Stimulated activated naive B cell treated with anti-CD40 and anti-IgM and Interleukin-4, amounts not matched to agents 10 μg/mL and 1 μg/mL and 100 μg/mL, for 72 hours (primary cell): ENCODE measurements at regions not wholly inside any gene's neighbourhood (a gene's known extent, or its start where the extent isn't known, plus 50 kb on each side); places are given as distances from the start of the nearest gene placed in this dataset.

Experiments
- ATAC-seq, 2 donors: fragments of 150-1000 bp; cut with Tn5 transposase; replicated peaks; 2 replicates each; pipeline ENCODE4 v1.10.0; 2021; ENCODE audit warnings: moderate library complexity in 1 of 2
- DNase-seq: peaks from one replicate; pipeline ENCODE4 v3.0.0; 2021
- H3K27ac Mint-ChIP-seq: one replicate; pipeline ENCODE4 v1.8.0; 2022; ENCODE audit warnings: mild to moderate bottlenecking, mixed read lengths
- H3K27me3 Mint-ChIP-seq, 2 donors: one replicate each; pipeline ENCODE4 v1.8.0; 2022; ENCODE audit warnings: mixed read lengths in 2 of 2
- H3K36me3 Mint-ChIP-seq, 2 donors: one replicate each; pipeline ENCODE4 v1.8.0; 2022; ENCODE audit warnings: mixed read lengths in 2 of 2, mild to moderate bottlenecking in 1 of 2
- H3K4me1 Mint-ChIP-seq, 2 donors: one replicate each; pipeline ENCODE4 v1.8.0; 2022; ENCODE audit warnings: mixed read lengths in 2 of 2, mild to moderate bottlenecking in 1 of 2
- H3K4me3 Mint-ChIP-seq, 2 donors: one replicate each; pipeline ENCODE4 v1.8.0; 2022; ENCODE audit warnings: mild to moderate bottlenecking in 2 of 2, mixed read lengths in 2 of 2, moderate library complexity in 1 of 2
- H3K9me3 Mint-ChIP-seq, 2 donors: one replicate each; pipeline ENCODE4 v1.8.0; 2022; ENCODE audit warnings: mixed read lengths in 2 of 2, mild to moderate bottlenecking in 1 of 2

- Mint-ChIP-seq H3K27me3 (no peaks in the 10 kb centered on the region), H3K9me3 (peaks cover 3 to 7% of the 10 kb centered on the region in 2 donors), H3K4me1 (no peaks in the 10 kb centered on the region), H3K36me3 (no peaks in the 10 kb centered on the region), H3K27ac (no peak overlapping the region), H3K4me3 (no peak overlapping the region)
- DNase-seq (no peak), ATAC-seq (no peak)
These were observed 115.4 kb upstream of the NTRK2 start for GRCh38 chr9:84554069-84554664.

GRCh38 chr9:84556556-84556955, 113.0 kb upstream of the NTRK2 start:
- no peak overlapping the region for H3K4me3 Mint-ChIP-seq
- ATAC-seq: no peak

GRCh38 chr9:84557751-84558150, 111.8 kb upstream of the NTRK2 start:
- Mint-ChIP-seq H3K27me3 (no peaks in the 10 kb centered on the region), H3K9me3 (no peaks in the 10 kb centered on the region)

More at GRCh38 chr9:84556556-84556955, 113.0 kb upstream of the NTRK2 start:
- Mint-ChIP-seq H3K27me3 (no peaks in the 10 kb centered on the region), H3K27ac (no peak overlapping the region), H3K9me3 (peaks cover 0 to 7% of the 10 kb centered on the region in 2 donors), H3K36me3 (no peaks in the 10 kb centered on the region), H3K4me1 (no peaks in the 10 kb centered on the region)
- DNase-seq: no peak

GRCh38 chr9:84563691-84564090, 105.8 kb upstream of the NTRK2 start:
- DNase-seq: no peak
- Mint-ChIP-seq H3K9me3 (peaks cover under 1 to 2% of the 10 kb centered on the region in 2 donors), H3K27ac (no peak overlapping the region), H3K36me3 (no peaks in the 10 kb centered on the region), H3K4me3 (no peak overlapping the region), H3K27me3 (no peaks in the 10 kb centered on the region), H3K4me1 (no peaks in the 10 kb centered on the region)
- ATAC-seq: no peak

More at GRCh38 chr9:84557751-84558150, 111.8 kb upstream of the NTRK2 start:
- H3K4me3 Mint-ChIP-seq: no peak overlapping the region
- ATAC-seq: no peak
- no peak overlapping the region for H3K27ac Mint-ChIP-seq
- no peak for DNase-seq
- no peaks in the 10 kb centered on the region for H3K4me1 Mint-ChIP-seq
- H3K36me3 Mint-ChIP-seq: no peaks in the 10 kb centered on the region

GRCh38 chr9:84567805-84568204, 101.7 kb upstream of the NTRK2 start:
- Mint-ChIP-seq H3K4me1 (no peaks in the 10 kb centered on the region), H3K4me3 (no peak overlapping the region), H3K27ac (no peak overlapping the region), H3K27me3 (no peaks in the 10 kb centered on the region), H3K9me3 (peaks cover 1 to 4% of the 10 kb centered on the region in 2 donors), H3K36me3 (no peaks in the 10 kb centered on the region)
- DNase-seq: no peak
- no peak for ATAC-seq

- DNase-seq: no peak
- Mint-ChIP-seq H3K4me3 (no peak overlapping the region), H3K27ac (no peak overlapping the region), H3K4me1 (no peaks in the 10 kb centered on the region), H3K9me3 (peaks cover 1 to 4% of the 10 kb centered on the region in 2 donors), H3K27me3 (no peaks in the 10 kb centered on the region), H3K36me3 (no peaks in the 10 kb centered on the region)
- ATAC-seq: no peak
These were observed 98.9 kb upstream of the NTRK2 start for GRCh38 chr9:84570482-84571154.

GRCh38 chr9:84573083-84573482, 96.4 kb upstream of the NTRK2 start:
- ATAC-seq (no peak), DNase-seq (no peak)
- Mint-ChIP-seq H3K4me3 (no peak overlapping the region), H3K27ac (no peak overlapping the region), H3K27me3 (peaks cover 0 to 2% of the 10 kb centered on the region in 2 donors), H3K9me3 (peaks cover 3 to 6% of the 10 kb centered on the region in 2 donors), H3K4me1 (no peaks in the 10 kb centered on the region), H3K36me3 (no peaks in the 10 kb centered on the region)

- Mint-ChIP-seq H3K4me3 (no peak overlapping the region), H3K27ac (no peak overlapping the region), H3K9me3 (peaks cover 3 to 4% of the 10 kb centered on the region in 2 donors)
These were observed 93.8 kb upstream of the NTRK2 start for GRCh38 chr9:84575705-84576104.

GRCh38 chr9:84583866-84584265, 85.7 kb upstream of the NTRK2 start:
- Mint-ChIP-seq H3K27ac (no peak overlapping the region), H3K4me3 (no peak overlapping the region), H3K9me3 (peaks cover 0 to 3% of the 10 kb centered on the region in 2 donors), H3K27me3 (no peaks in the 10 kb centered on the region), H3K36me3 (no peaks in the 10 kb centered on the region), H3K4me1 (no peaks in the 10 kb centered on the region)
- no peak for DNase-seq
- ATAC-seq: no peak

More at GRCh38 chr9:84575705-84576104, 93.8 kb upstream of the NTRK2 start:
- Mint-ChIP-seq H3K4me1 (no peaks in the 10 kb centered on the region), H3K27me3 (peaks cover 0 to 4% of the 10 kb centered on the region in 2 donors), H3K36me3 (no peaks in the 10 kb centered on the region)
- no peak for DNase-seq
- no peak for ATAC-seq

GRCh38 chr9:84586662-84587061, 82.9 kb upstream of the NTRK2 start:
- no peaks in the 10 kb centered on the region for H3K36me3 Mint-ChIP-seq
- H3K9me3 Mint-ChIP-seq: peaks cover 0 to 1% of the 10 kb centered on the region in 2 donors
- no peaks in the 10 kb centered on the region for H3K27me3 Mint-ChIP-seq
- H3K4me3 Mint-ChIP-seq: no peak overlapping the region
- ATAC-seq: no peak
- no peak overlapping the region for H3K27ac Mint-ChIP-seq
- H3K4me1 Mint-ChIP-seq: no peaks in the 10 kb centered on the region
- no peak for DNase-seq

- ATAC-seq (no peak), DNase-seq (no peak)
- H3K36me3 Mint-ChIP-seq: no peaks in the 10 kb centered on the region
- H3K4me1 Mint-ChIP-seq: no peaks in the 10 kb centered on the region
- peaks cover 0 to 3% of the 10 kb centered on the region in 2 donors for H3K9me3 Mint-ChIP-seq
- H3K27me3 Mint-ChIP-seq: no peaks in the 10 kb centered on the region
- no peak overlapping the region for H3K27ac Mint-ChIP-seq
- H3K4me3 Mint-ChIP-seq: no peak overlapping the region
These were observed 82.4 kb upstream of the NTRK2 start for GRCh38 chr9:84587153-84587552.

- Mint-ChIP-seq H3K36me3 (no peaks in the 10 kb centered on the region), H3K4me3 (no peak overlapping the region), H3K27me3 (no peaks in the 10 kb centered on the region), H3K27ac (no peak overlapping the region), H3K4me1 (no peaks in the 10 kb centered on the region), H3K9me3 (peaks cover 0 to 2% of the 10 kb centered on the region in 2 donors)
- ATAC-seq (no peak), DNase-seq (no peak)
These were observed 80.0 kb upstream of the NTRK2 start for GRCh38 chr9:84589542-84589941.

- Mint-ChIP-seq H3K9me3 (peaks cover 0 to 2% of the 10 kb centered on the region in 2 donors), H3K27ac (no peak overlapping the region), H3K4me3 (no peak overlapping the region), H3K4me1 (no peaks in the 10 kb centered on the region), H3K36me3 (no peaks in the 10 kb centered on the region), H3K27me3 (no peaks in the 10 kb centered on the region)
- no peak for DNase-seq
- ATAC-seq: no peak
These were observed 78.8 kb upstream of the NTRK2 start for GRCh38 chr9:84590706-84591105.

- H3K9me3 Mint-ChIP-seq: peaks cover 0 to 12% of the 10 kb centered on the region in 2 donors
- no peak overlapping the region for H3K4me3 Mint-ChIP-seq
- H3K4me1 Mint-ChIP-seq: peaks cover 5 to 7% of the 10 kb centered on the region in 2 donors
- no peak for DNase-seq
- no peaks in the 10 kb centered on the region for H3K27me3 Mint-ChIP-seq
- no peak for ATAC-seq
- H3K27ac Mint-ChIP-seq: no peak overlapping the region
- no peaks in the 10 kb centered on the region for H3K36me3 Mint-ChIP-seq
These were observed 76.6 kb upstream of the NTRK2 start for GRCh38 chr9:84592918-84593317.

- Mint-ChIP-seq H3K9me3 (peaks cover 0 to 12% of the 10 kb centered on the region in 2 donors), H3K27me3 (no peaks in the 10 kb centered on the region), H3K27ac (no peak overlapping the region), H3K36me3 (no peaks in the 10 kb centered on the region), H3K4me3 (no peak overlapping the region), H3K4me1 (peaks cover 5 to 7% of the 10 kb centered on the region in 2 donors)
- no peak for ATAC-seq
- DNase-seq: no peak
These were observed 76.2 kb upstream of the NTRK2 start for GRCh38 chr9:84593352-84593751.
